HCT116 (cell line): ENCODE measurements at regions not wholly inside any gene's neighbourhood (a gene's known extent, or its start where the extent isn't known, plus 50 kb on each side); places are given as distances from the start of the nearest gene placed in this dataset.

Source experiments
- CTCF ChIP-seq, 3 experiments: fragments of 200-600 bp in 1 of 3; sonication (generic) in 1 of 3; IDR thresholded peaks in 2 of 3; conservative IDR thresholded peaks in 1 of 3; 2 replicates each; pipeline ENCODE4 v1.5.1; 2012 to 2017; ENCODE audit warnings: low read depth in 2 of 3, low read length in 2 of 3, antibody characterized with exemption in 1 of 3, borderline replicate concordance in 1 of 3, control low read depth in 1 of 3, mild to moderate bottlenecking in 1 of 3, mixed read lengths in 1 of 3, mixed run types in 1 of 3, moderate library complexity in 1 of 3; ENCODE audit not compliant: insufficient read depth in 1 of 3
- JUND ChIP-seq: IDR thresholded peaks from 2 replicates; pipeline ENCODE4 v1.6.1; 2012
- POLR2A ChIP-seq: IDR thresholded peaks from 2 replicates; pipeline ENCODE4 v1.7.0; 2011; ENCODE audit warnings: borderline replicate concordance; ENCODE audit not compliant: insufficient read depth, insufficient read length; ENCODE audit errors: extremely low read depth
- REST ChIP-seq: IDR thresholded peaks from 2 replicates; pipeline ENCODE4 v1.6.1; 2012; ENCODE audit warnings: low read depth
- SIN3A ChIP-seq: IDR thresholded peaks from 2 replicates; pipeline ENCODE4 v1.6.1; 2012; ENCODE audit warnings: low read depth

DNA sequence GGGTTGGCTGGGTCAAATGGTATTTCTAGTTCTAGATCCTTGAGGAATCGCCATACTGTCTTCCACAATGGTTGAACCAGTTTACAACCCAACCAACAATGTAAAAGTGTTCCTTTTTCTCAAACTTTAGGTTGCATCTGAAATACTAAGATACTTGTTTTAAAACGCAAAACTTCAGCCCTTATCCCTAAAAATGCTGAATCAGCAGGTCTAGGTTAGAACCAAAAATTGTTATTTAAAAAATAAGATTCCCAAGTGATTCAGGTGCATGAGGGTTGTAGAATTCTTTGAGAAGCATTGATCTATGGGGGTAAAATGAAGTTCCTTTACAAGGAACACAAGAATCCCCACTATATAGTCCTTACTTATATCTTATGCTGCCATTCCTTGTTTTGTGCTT is 56.5 kb upstream of the BICC1 start:
- TF ChIP-seq REST = no peak
- TF ChIP-seq SIN3A = no peak
- no peak for TF ChIP-seq POLR2A
- no peak for TF ChIP-seq JUND
- TF ChIP-seq CTCF (IDR thresholded peaks at IDR 0.05 in 2 of 3, conservative IDR thresholded peaks at IDR 0.05 in 1 of 3; ENCODE audit: borderline replicate concordance in 1 of 3, insufficient read depth in 1 of 3, low read depth in 2 of 3, low read length in 2 of 3) = no peak
